Fibroblast of lung (primary cell): ENCODE measurements at regions not wholly inside any gene's neighbourhood (a gene's known extent, or its start where the extent isn't known, plus 50 kb on each side); places are given as distances from the start of the nearest gene placed in this dataset.

Experiments
- DNase-seq, 2 donors: peaks; one replicate each; pipeline versions ENCODE4 v3.0.0 to v3.0.0-alpha.2; 2010; ENCODE audit warnings: low read depth in 2 of 2
- H2AFZ ChIP-seq: 2 replicates; pipeline ENCODE4 v1.5.1; 2012; ENCODE audit warnings: low read length, control low read depth, inconsistent platforms
- H3K27ac ChIP-seq: 2 replicates; pipeline ENCODE4 v1.5.1; 2011; ENCODE audit warnings: low read length, control low read depth; ENCODE audit not compliant: insufficient read depth
- H3K27me3 ChIP-seq: 2 replicates; pipeline ENCODE4 v1.5.1; 2011; ENCODE audit warnings: mild to moderate bottlenecking, low read length; ENCODE audit not compliant: control insufficient read depth, insufficient read depth
- H3K36me3 ChIP-seq: 2 replicates; pipeline ENCODE4 v1.5.1; 2011; ENCODE audit warnings: low read length; ENCODE audit not compliant: control insufficient read depth, insufficient read depth
- H3K4me1 ChIP-seq: 2 replicates; pipeline ENCODE4 v1.5.1; 2011; ENCODE audit warnings: low read length; ENCODE audit not compliant: control insufficient read depth, insufficient read depth; ENCODE audit errors: extremely low read depth
- H3K4me2 ChIP-seq: 2 replicates; pipeline ENCODE4 v1.5.1; 2011; ENCODE audit warnings: low read length, control low read depth; ENCODE audit not compliant: insufficient read depth; ENCODE audit errors: extremely low read depth
- H3K4me3 ChIP-seq, 4 experiments: fragments of 200-600 bp in 1 of 4; sonication (generic) in 1 of 4; replicated peaks in 1 of 4; 2 replicates each; pipeline ENCODE4 v1.5.1; 2011 to 2016; ENCODE audit warnings: low read length in 4 of 4, low read depth in 3 of 4, mild to moderate bottlenecking in 3 of 4, control low read depth in 2 of 4, inconsistent platforms in 1 of 4, mixed read lengths in 1 of 4; ENCODE audit not compliant: insufficient read depth in 1 of 4; ENCODE audit errors: control extremely low read depth in 1 of 4
- H3K79me2 ChIP-seq: 2 replicates; pipeline ENCODE4 v1.5.1; 2012; ENCODE audit warnings: mild to moderate bottlenecking, low read length, inconsistent platforms; ENCODE audit not compliant: control insufficient read depth, insufficient read depth
- H3K9ac ChIP-seq: 2 replicates; pipeline ENCODE4 v1.5.1; 2011; ENCODE audit warnings: mild to moderate bottlenecking, low read length, control low read depth; ENCODE audit not compliant: insufficient read depth
- H3K9me3 ChIP-seq: 2 replicates; pipeline ENCODE4 v1.5.1; 2012; ENCODE audit warnings: low read depth, low read length; ENCODE audit not compliant: control insufficient read depth, insufficient read depth
- H4K20me1 ChIP-seq: 2 replicates; pipeline ENCODE4 v1.5.1; 2011; ENCODE audit warnings: low read length; ENCODE audit not compliant: control insufficient read depth, insufficient read depth; ENCODE audit errors: extremely low read depth
- EZH2 ChIP-seq: IDR thresholded peaks from 2 replicates; pipeline ENCODE4 v1.5.1; 2012; ENCODE audit warnings: low read length, control low read depth, mild to moderate bottlenecking; ENCODE audit errors: missing control alignments
- TF ChIP-seq, protein P1 (sequence below), 2 donors: IDR thresholded peaks in 1 of 2; conservative IDR thresholded peaks in 1 of 2; 1 replicate in 1 of 2; 2 replicates in 1 of 2; pipeline ENCODE4 v1.5.1; 2011 to 2012; ENCODE audit warnings: low read length in 2 of 2, control low read depth in 1 of 2, inconsistent platforms in 1 of 2, low read depth in 1 of 2, mild to moderate bottlenecking in 1 of 2

DNA sequence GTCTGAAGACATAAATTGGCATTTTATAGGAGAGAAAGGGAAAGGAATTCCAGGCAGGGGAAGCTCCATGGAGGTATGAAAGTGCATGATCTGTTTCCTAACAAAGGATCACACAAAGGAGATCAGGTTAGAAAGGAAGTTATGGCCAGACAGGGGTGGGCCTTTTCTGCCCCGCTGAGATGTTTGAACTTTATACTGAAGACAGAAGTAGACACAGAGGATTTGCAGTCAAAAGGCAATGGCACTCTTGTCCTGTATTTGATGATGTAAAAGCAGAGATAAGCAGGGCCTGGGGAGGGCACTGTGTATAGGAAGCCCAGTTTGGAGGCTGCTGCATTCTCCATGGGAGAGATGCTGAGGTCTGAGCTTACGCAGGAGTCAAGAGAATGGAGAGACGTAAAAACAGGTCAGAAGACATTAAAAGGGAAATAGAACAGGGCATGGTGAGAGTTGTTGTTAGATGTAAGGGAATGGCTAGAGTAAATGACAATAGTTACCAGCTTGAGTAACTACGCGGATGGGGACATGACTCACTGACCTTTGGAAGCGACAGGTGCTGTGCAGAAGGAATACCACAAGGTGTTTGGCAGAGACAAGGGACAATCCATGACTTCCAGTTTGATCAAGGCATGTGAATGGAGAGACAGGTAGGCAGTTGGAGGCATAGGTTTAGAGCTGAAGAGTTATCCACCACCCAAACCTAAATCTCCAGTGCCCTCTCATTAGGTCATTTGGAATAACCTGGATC, 190.6 kb upstream of the SASH1 start:
- H3K27me3 ChIP-seq = peaks cover 6% of the 10 kb centered on the region
- no peak overlapping the region for H3K4me3 ChIP-seq
- no peak overlapping the region for H3K9ac ChIP-seq
- no peaks in the 10 kb centered on the region for H4K20me1 ChIP-seq
- H3K79me2 ChIP-seq = no peaks in the 10 kb centered on the region
- H3K4me1 ChIP-seq = no peaks in the 10 kb centered on the region
- no peak for DNase-seq
- no peak overlapping the region for H2AFZ ChIP-seq
- no peaks in the 10 kb centered on the region for H3K36me3 ChIP-seq
- TF ChIP-seq EZH2 = no peak
- TF ChIP-seq, protein P1, sequence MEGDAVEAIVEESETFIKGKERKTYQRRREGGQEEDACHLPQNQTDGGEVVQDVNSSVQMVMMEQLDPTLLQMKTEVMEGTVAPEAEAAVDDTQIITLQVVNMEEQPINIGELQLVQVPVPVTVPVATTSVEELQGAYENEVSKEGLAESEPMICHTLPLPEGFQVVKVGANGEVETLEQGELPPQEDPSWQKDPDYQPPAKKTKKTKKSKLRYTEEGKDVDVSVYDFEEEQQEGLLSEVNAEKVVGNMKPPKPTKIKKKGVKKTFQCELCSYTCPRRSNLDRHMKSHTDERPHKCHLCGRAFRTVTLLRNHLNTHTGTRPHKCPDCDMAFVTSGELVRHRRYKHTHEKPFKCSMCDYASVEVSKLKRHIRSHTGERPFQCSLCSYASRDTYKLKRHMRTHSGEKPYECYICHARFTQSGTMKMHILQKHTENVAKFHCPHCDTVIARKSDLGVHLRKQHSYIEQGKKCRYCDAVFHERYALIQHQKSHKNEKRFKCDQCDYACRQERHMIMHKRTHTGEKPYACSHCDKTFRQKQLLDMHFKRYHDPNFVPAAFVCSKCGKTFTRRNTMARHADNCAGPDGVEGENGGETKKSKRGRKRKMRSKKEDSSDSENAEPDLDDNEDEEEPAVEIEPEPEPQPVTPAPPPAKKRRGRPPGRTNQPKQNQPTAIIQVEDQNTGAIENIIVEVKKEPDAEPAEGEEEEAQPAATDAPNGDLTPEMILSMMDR (conservative IDR thresholded peaks at IDR 0.05 in 1 of 2, IDR thresholded peaks at IDR 0.05 in 1 of 2; ENCODE audit: low read depth in 1 of 2, low read length in 2 of 2) = no peak
- H3K4me2 ChIP-seq = no peak overlapping the region
- no peaks in the 10 kb centered on the region for H3K9me3 ChIP-seq
- H3K27ac ChIP-seq = no peak overlapping the region

DNA sequence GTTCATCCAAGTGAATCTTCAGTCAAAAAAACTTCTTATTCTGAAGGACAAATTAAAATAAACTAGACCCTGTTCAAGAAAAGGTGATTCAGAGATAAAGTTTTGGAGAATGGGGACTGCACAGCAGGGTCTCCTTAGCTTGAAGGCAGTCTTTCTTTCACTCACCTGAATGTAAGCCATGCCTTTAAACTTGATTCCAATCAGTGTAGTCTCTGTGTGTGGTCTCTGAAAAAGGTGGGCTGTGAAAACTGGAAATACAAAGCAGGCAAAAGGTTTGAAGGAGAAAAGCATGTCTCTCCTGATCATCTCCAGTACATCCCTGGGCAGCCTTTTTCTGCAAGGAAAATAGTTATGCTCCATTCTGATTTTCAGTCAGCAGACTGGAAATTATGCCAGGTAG, 188.0 kb upstream of the SASH1 start:
- H3K79me2 ChIP-seq = no peaks in the 10 kb centered on the region
- H3K27ac ChIP-seq = no peak overlapping the region
- H3K9me3 ChIP-seq = no peaks in the 10 kb centered on the region
- no peak for TF ChIP-seq EZH2
- TF ChIP-seq, protein P1 (conservative IDR thresholded peaks at IDR 0.05 in 1 of 2, IDR thresholded peaks at IDR 0.05 in 1 of 2; ENCODE audit: low read depth in 1 of 2, low read length in 2 of 2) = no peak
- no peak overlapping the region for H3K4me3 ChIP-seq
- H2AFZ ChIP-seq = no peak overlapping the region
- H3K27me3 ChIP-seq = peaks cover 6% of the 10 kb centered on the region
- DNase-seq = no peak
- no peak overlapping the region for H3K4me2 ChIP-seq
- H4K20me1 ChIP-seq = no peaks in the 10 kb centered on the region
- no peaks in the 10 kb centered on the region for H3K36me3 ChIP-seq
- no peaks in the 10 kb centered on the region for H3K4me1 ChIP-seq
- H3K9ac ChIP-seq = no peak overlapping the region

DNA sequence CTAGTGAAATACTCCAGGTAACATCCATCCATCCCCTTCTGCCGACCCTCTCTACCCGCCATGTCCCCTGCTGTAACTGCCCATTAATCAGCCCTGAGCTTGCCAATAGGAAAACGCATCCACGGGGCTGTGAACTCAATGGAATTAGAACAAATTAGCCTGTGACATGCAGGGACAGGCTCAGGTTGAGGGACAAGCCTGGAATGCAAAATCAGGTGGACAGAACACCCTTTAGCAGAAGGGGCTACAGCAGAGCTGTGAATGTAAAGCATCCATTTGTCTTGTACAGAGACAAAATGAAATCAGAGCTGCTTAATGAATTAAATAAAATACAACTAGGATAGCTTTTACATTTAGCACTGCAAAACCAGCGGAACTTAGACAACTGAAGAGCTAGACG, 187.3 kb upstream of the SASH1 start:
- Histone ChIP-seq H3K4me2 (no peak overlapping the region), H3K4me3 (no peak overlapping the region), H3K79me2 (no peaks in the 10 kb centered on the region), H2AFZ (no peak overlapping the region), H3K36me3 (no peaks in the 10 kb centered on the region), H3K4me1 (no peaks in the 10 kb centered on the region), H3K27ac (no peak overlapping the region), H3K9me3 (no peaks in the 10 kb centered on the region), H3K27me3 (peaks cover 6% of the 10 kb centered on the region), H3K9ac (no peak overlapping the region), H4K20me1 (no peaks in the 10 kb centered on the region)
- no peak for DNase-seq
- TF ChIP-seq, protein P1 (conservative IDR thresholded peaks at IDR 0.05 in 1 of 2, IDR thresholded peaks at IDR 0.05 in 1 of 2; ENCODE audit: low read depth in 1 of 2, low read length in 2 of 2) = no peak
- no peak for TF ChIP-seq EZH2
